DMS53 treated with DMSO at 0.1 percent for 48 hours (cell line): ENCODE measurements at regions not wholly inside any gene's neighbourhood (a gene's known extent, or its start where the extent isn't known, plus 50 kb on each side); places are given as distances from the start of the nearest gene placed in this dataset.
"Not testable (repeated sequence)": the region's sequence is repeated elsewhere in the genome, so short reads cannot be mapped to it uniquely, and the experiment has no call there.

Source experiments
- DNase-seq: peaks from one replicate; lab custom pipeline; 2025; ENCODE audit not compliant: unreplicated experiment; lab: John Stamatoyannopoulos, UW

DNA sequence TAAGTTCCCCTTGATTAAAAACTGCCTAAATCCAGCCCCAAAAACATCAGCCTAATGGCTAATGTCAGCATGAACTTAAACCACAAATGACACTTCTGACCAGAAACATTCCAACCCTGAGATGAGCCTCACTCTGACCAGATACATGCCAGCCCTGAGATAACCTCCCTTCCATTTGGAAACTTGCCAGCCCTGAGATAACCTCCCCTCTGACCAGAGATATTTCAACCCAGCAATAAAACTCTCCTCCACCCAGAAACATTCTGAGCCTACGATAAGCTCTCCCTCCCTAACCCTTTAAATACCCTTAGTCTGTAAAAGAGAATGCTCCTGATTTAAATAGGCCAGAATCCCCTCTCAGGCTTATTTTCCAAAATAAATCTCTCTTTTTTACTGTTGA is 1035.7 kb upstream of the NUDT12 start:
- DNase-seq = no peak

DNA sequence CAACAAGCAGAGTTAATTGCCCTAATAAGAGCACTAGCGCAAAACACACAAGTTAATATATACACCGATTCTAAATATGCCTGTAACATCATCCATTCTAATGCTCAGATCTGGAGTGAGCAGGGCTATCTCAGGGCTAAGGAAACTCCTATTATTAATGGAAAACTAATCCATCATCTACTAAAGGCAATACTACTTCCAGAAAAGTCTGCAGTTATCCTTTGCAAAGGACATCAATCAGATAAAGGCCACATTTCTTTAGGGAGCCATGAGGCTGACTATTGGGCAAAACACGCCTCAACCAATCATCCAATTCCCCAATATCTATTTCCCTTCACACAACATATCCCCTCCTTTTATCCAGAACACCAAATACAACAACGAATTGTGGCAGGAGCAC is 1032.3 kb upstream of the NUDT12 start:
- DNase-seq = no peak

DNA sequence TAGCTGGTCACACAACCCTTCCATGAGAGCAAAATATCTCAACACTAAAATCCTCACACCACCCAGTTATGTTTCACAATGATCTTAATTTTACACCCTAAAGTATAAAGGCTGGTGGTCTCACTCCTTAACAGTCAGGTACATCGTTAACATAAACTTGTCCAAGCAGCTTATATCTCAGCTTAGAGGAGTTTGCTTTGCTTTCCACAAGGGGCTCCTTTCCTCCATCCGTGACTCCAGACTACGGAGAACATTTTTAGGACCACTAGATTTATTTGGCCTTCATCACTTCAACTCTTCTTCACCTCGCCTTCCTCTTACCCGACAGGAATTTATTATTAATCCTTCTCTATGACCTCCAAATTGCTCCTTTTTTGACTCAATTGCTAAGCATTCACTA is 1014.1 kb upstream of the NUDT12 start:
- DNase-seq = no peak

DNA sequence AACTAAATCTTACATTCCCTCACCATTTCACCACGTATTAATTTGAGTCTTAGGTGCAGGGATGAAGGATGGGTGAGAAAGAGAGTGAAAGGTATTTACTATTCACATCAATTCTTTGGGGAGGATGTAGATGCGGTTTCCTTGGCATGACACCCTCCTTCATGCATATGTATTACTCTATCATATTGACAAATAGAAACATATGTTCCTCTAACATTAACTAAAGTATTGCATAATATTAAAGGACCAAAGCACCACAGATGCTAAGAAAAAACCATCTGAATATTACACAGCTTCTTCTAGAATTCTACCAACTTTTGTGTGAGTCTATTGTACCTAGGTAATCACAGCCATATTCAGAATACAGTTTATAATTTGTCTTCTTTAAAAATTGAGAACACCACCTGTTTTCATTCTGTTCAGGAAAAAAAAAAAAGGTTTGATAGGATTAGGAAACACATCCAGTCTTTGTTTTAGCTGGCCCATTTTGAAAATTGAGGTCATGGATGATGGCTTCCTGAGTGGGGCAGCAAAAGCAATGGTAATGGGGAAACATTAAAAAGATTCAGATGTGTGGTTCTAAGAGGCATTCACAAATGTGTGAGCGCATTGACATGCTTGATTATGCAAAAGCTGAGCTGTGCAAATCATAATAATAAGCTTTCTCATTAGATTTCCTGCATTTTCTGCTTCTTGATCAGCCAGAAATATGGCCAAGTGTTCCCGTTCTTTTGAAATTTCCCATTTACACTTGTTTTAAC is 1011.5 kb upstream of the NUDT12 start:
- DNase-seq = no peak

DNA sequence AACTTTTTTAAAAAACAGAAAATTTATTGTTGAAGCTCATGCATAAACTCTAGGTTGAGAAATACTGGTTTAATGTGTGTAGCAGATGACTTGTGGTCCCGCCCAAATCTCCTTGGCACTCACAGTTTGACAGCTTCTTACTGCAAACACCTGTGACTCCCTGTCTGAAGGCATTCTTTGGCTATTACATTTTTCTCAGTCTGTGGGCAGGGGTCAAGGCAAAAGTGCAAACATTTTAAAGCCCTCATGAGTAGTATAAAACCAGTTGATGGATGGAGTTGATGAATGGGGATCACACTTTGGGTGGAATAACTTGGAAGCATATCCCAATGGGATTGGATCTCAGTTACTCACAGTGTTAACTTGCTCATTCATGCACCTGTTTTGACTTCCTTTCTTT is 1007.0 kb upstream of the NUDT12 start:
- DNase-seq = no peak

DNA sequence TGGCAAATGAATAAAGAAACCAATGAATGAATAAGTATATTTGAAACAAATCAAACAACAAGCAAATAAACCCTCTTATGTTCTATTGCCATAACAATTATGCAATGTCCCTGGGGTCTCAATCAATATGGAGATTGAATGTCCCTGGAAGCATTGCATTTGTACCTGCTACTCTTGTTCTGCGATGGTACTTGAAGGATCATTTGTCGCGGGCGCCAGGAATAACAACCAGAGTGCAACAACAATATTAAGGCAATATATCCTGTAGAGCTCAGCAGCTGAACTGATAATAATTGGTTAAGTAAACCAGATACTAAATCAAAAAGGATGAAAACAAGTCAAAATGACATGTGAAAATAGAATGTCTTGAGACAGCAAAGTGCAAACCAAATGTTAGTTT is 1001.9 kb upstream of the NUDT12 start:
- DNase-seq = no peak

DNA sequence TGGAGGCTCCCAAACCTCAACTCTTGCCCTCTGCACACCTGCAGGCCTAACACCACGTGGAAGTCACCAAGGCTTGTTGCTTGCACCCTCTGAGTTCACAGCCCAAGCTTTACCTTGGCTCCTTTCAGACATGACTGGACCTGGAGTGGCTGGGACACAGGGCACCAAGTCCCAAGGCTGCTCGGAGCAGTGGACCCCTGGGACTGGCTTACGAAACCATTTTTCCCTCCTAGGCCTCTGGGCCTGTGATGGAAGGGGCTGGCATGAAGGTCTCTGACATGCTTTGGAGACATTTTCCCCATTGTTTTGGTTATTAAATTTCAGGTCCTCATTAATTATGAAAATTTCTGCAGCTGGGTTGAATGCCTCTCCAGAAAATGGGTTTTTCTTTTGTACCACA is 994.4 kb upstream of the NUDT12 start:
- DNase-seq = no peak

DNA sequence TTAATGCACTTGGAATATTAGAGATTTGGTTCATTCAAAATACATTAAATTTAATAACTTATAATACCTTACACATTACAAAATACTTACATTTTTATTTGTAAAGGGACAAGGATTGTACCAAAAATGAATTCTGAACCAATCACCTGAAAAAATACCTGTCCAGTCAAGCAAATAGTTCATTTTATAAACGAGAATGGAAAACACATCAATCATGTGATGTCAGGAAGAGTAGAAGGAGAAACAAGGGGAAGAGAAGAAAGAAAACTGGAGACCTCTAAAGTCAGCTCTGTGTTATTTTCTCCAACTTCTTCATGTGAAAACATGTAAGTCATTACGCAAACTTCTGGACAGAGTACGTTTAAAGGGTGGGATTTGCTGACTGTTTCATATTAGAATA is 989.0 kb upstream of the NUDT12 start:
- no peak for DNase-seq

DNA sequence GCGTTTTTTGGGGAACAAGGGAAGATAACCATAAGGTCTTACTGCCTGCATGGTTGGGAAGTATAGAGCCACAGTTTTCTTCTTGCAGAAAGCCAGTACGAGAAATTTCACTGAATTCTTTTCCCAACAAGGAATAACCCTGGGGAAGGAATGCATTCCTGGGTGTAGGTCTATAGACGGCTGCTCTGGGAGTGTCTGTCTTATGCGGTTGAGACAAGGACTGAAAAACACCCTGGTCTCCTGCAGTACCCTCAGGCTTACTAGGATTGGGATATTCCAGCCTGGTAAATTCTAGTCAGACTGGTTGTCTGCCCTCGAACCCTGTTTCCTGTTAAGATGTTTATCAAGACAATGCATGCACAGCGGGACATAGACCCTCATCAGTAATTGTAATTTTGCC is 984.3 kb upstream of the NUDT12 start:
- not testable (repeated sequence) for DNase-seq

DNA sequence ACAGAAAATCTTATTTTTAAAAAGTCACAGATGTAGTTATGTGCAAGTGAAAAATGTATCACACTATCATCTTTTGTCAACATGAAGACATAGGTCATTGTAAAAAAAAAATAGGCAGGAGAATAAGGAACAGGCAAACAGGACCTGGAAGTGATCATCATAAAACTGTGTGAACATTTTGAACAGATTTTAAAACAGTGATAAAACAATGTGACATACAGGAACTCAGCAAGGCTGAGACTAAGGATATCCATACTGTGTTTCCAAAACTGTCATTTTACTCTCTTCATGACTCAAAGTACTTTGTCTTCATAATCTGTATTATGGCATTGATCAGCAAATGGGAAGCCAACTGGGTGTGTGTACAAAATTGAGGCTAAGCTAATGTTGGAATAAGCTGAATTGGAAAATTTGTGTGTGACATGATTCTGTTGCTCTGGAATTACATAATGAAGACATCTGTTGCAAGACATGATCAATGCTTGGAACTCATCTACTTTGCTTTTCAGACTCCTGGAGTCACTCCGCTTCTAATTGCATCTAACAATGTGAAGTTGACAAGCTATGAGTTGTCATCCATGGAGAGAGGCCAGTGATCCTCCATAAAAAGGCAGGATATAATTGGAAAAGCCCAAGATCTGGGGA is 978.7 kb upstream of the NUDT12 start:
- no peak for DNase-seq

DNA sequence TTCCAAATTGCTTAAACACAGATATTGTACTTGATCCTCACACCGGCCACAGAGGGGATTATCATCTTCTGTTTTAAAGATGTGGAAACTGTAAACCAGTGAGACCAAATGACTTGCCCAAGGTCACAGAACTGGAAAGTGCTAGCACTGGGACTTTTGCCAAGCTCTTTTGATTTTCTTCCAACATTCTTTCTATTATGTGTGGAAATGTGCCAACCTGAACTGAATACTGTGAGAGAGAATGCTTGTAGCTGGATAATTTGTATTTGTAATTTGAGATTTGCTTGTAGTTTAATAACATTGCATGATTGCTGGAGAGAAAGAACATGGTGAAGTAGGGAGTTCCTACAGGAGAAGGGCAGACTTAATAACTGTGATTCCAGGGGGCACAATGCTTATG is 977.9 kb upstream of the NUDT12 start:
- no peak for DNase-seq

DNA sequence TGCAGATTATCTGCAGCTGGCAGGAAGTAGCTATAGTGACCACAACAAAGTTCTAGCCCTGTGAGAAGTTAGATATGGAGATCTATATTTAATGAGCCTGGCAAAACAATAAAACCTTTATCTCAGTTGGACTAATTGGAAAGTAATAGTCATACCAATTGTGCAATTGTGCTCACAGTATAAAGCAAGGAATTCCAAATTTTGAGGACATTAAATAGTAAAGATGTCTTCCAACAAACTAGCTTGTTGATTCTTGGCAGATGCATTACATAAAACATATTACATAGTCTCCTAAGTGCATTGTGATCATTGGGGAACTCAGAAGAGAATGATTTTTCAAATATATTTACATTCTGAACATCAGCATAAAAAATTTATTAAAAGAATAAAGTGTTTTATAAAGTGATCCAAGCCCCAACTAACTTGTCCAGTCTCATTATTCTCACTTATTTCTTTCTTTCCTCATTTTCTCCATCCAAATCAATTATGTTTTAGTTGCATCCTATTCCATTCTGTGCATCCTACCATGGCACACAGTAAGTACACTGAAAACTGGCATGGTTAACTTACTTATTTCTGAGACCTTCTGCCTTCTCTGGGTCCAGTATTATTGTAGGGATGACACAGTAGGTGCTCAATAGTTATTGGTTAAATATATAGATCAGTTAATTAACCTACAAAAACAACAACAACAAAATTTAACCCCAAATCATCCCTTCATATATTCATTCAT is 977.2 kb upstream of the NUDT12 start:
- no peak for DNase-seq

DNA sequence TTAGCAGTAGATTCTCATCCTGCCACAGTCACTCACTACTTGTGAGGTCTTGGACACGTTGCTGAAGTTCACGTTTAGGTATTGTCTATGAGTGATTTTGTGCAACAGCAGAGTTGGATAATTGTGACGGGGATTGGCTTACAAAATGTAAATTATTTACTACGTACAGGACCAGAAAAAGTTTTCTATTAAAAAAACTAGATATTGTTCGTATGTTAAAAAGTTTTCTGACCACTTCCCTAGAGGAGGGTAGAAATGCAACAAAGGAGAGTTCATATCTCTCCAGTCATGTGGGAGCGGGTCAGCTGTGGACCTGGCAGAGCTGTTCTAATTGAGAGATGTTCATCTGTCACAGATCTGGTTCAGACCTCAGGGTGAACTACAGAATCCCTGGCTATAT is 976.1 kb upstream of the NUDT12 start:
- no peak for DNase-seq

DNA sequence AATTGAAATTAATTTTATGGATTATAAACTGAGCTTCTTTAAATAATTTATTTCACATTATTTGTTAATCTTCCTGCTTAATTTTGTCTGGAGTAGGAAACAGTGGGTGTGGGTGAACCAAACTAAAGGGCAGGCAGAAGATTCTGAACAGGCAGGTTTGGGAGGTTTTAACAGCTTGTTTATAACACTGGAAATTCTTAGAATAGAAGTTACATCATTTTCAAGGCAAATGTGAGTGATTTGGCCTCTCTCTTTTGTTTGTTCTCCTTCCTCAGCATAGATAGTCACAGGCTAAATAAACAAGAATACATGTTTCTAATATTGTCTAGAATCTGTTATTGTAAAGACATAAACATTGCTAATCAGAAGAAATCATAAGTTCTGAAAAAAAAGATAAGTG is 970.9 kb upstream of the NUDT12 start:
- no peak for DNase-seq

DNA sequence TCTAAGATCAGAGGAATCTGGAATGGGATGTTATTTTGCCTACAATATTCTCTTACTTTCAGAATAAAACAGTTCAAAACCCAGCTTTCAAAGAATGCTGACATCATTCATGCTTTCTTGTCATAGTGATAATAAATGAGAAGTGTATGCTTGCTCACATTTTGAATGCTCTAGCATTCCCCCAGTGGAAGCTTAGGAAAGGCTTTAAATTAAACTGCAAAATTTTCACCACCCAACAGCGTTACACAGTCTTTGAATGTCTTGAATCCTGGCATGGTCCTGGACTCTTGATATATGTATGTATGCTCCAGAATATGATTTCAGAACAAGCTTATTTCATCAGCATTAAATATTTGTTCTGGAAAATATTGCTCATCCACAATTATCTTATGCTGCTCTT is 964.3 kb upstream of the NUDT12 start:
- DNase-seq = no peak

DNA sequence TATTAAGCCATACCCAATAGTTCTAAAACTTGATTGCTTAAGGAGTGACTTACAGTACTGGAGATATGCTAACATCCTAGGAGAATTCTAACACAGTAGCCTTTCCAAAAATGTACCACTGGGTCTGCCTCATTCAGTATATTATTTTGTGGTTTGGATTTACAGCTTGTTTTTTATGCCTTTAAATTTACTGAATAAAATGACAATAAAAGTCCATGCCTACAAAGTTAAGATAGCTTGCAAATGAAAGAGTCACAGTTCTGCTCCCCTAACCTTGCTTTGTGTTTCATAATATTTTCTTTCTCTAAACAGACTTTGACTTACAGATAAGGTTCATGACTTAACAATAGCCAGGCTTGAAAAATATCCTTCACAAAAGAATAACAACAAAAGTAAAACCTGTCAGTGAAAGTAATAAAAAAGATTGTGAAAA is 951.1 kb upstream of the NUDT12 start:
- no peak for DNase-seq

DNA sequence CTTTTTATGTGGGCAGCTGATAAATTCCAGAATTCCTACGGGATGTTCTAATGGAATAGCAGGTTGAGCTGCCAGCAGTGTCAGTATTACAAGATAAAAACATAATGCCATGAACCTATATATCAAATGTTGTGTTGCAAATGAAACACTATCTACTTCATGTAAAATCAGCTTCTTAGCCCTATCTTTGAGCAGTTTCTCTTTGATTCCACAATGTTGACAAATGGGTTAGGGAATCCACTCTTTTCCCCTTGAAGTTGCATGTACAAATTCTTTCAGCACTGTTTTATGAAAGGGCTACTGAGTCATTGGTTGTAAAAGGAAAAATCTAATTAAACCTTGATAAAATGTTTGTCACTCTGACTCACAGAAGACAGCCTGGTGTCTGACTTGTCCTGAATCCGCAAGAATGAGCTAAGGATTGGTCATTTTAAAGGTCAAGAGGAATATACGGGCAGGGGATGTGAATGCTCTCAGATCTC is 950.6 kb upstream of the NUDT12 start:
- no peak for DNase-seq

DNA sequence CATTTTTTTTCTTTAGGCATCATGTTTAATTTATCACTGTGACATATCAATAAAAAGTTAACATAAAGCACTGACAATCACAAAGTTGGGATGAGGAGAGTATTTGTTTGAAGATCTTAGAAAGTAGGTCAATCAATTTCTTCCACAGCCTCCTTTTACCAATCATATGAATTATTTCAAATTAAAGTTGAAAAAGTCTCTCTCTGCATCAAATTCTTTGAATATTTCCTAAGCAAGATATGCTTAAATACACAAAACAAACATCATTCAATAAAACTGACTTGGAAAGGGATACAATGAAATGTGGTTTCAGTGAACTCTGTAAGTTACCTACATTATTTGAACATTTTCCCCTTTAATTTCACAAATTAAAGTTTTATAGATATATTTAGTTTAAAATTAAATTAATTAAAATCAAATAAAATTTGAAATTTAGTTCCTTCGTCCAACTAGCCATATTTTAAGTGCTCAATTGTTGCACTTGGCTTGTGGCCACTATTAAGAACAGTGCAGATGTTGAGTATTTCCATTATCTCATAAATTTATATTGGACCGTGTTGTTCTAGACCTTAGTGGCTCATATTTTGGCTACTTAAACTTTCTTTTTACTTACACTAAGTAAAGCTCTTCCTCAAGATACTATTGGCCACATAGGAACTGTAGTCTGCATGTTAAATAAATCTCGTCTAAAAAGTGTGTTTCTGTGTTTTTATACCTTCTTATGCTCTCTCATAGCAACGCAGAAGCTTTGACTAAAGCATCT is 949.7 kb upstream of the NUDT12 start:
- no peak for DNase-seq

DNA sequence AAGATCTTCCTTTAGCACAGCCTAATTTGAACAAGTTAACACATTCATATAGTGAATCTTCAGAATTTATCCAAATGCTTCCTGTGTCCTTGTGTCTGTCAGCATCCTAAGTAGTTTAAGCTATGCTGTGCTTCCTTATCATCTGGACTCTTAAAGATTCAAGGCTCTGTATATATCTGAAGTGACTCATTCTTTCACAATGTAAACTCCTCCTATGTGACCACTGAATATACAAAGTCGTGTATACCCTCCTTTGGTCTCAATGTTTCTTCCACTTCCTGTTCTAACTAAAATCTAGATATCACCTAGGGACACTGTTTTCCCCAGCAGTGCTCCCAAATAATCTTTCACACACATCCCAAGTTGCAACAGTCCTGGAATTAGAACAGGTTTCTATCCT is 935.7 kb upstream of the NUDT12 start:
- peak; percentile 48 for DNase-seq

DNA sequence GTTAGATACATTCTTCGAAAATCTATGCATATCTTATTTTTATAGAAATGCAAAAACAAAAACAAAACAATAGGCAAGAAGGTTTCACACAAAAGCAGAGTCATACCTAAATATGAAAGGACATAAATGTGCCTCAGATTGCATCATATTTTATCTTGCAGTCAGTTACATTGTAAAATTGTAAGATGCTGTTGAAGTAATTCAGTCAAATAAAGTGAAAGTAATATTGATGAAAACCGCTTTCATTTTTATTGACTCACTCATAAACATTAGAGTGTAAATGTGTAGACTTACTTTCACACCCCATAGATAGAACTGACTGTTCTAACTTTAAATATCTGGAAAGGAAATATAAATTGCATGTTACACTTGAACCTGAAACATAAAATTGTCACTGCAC is 931.5 kb upstream of the NUDT12 start:
- no peak for DNase-seq

DNA sequence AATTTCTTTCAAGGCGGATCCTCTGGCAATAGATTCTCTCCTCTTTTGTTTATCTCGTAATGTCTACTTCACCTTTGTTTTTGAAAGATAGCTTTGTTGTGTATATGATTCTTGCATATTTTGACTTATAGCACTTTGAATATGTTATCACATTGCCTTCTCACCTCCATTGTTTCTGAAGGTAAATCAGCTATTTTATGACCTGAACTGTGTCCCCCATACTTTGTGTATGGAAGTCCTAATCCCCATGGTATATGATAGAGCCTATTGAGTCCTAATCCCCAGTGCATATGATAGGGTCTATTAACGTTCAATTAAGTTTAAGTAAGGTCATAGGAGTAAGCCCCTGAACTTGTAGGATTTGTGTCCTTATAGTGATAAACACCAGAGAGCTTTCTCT is 910.2 kb upstream of the NUDT12 start:
- no peak for DNase-seq
